ENCODE measurements at regions not wholly inside any gene's neighbourhood (a gene's known extent, or its start where the extent isn't known, plus 50 kb on each side); places are given as distances from the start of the nearest gene placed in this dataset.
A peak's percentile ranks its signal among the peaks of the same experiment; 100 is the strongest.

- TF ChIP-seq CTCF (IDR thresholded peaks at IDR 0.05) (no peak), POLR2A (IDR thresholded peaks at IDR 0.05) (no peak)
- Histone ChIP-seq H3K27ac (no peak overlapping the region), H3K4me3 (no peak overlapping the region), H3K9me3 (no peaks in the 10 kb centered on the region), H3K27me3 (no peaks in the 10 kb centered on the region), H3K4me1 (no peaks in the 10 kb centered on the region), H3K36me3 (no peaks in the 10 kb centered on the region)
- DNase-seq, result no peak
Observed at GRCh38 chr5:50978924-50979323, 312.5 kb downstream of the PARP8 start.

DNA sequence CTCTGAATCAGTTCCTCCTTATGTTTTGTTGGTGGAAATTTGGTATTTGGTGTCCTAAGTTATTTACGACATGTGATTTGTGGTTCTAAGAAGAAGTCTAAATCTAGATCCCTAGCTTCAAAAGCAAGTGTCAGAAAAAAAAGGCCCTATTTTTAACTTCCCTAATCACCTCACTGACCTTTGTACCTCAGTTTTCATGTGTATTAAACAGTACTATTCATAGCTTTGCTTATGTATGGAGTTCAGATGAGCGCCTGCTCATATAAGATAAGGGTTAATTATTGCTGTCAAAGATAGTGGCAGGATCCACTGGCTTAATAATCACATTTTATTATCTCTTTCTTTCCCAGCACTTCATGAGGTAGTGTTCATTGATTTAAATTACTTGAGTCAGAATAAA, 318.2 kb downstream of the PARP8 start:
- Histone ChIP-seq H3K36me3 (no peaks in the 10 kb centered on the region), H3K4me1 (no peaks in the 10 kb centered on the region), H3K27me3 (no peaks in the 10 kb centered on the region), H3K9me3 (no peaks in the 10 kb centered on the region), H3K27ac (peak overlapping the region in 1 of 4 donors; percentile 4), H3K4me3 (no peak overlapping the region)
- TF ChIP-seq CTCF (IDR thresholded peaks at IDR 0.05) (no peak), POLR2A (IDR thresholded peaks at IDR 0.05) (no peak)
- DNase-seq, result no peak

- no peak for DNase-seq
- Histone ChIP-seq H3K4me3 (no peak overlapping the region), H3K36me3 (no peaks in the 10 kb centered on the region), H3K27me3 (no peaks in the 10 kb centered on the region), H3K9me3 (no peaks in the 10 kb centered on the region), H3K27ac (no peak overlapping the region), H3K4me1 (no peaks in the 10 kb centered on the region)
- TF ChIP-seq CTCF (IDR thresholded peaks at IDR 0.05), result no peak
- TF ChIP-seq POLR2A (IDR thresholded peaks at IDR 0.05), result no peak
Observed at GRCh38 chr5:50990296-50990924, 324.0 kb downstream of the PARP8 start.

DNA sequence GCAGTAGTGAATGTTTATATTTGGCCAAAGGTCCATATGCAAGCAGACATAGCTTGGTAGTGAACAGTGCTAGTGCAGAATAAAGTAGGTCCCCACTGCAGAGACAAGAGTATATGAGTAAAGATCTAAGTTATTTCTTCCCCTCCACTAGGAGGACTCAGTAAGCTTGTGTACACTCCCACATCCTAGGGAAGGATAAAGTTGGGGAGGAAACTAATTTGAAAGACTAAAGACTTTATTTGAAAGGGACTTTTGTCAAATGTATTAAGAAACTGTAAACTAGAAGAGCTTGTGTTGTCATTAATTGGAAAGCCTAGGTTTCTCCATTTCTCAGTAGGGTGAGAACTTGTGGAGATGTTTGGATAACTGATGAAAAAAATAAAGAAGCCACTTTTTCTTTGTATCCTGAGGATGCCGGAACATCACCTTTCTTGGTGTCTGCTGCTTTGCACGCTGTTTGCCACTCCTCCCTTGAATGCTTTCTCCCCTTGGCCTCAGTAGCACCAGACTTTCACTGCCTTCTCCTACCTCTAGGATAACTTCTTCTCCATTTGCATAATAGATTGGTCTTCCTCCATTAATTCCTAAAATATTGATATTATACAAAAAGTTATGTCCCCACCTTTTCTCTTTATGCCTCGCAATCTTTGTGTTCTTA, 329.0 kb downstream of the PARP8 start:
- no peak overlapping the region for H3K4me3 ChIP-seq
- no peaks in the 10 kb centered on the region for H3K27me3 ChIP-seq
- no peak for DNase-seq
- no peaks in the 10 kb centered on the region for H3K9me3 ChIP-seq
- no peaks in the 10 kb centered on the region for H3K36me3 ChIP-seq
- no peak overlapping the region for H3K27ac ChIP-seq
- H3K4me1 ChIP-seq, result no peaks in the 10 kb centered on the region
- TF ChIP-seq POLR2A (IDR thresholded peaks at IDR 0.05) (no peak), CTCF (IDR thresholded peaks at IDR 0.05) (no peak)

- H3K9me3 ChIP-seq, result no peaks in the 10 kb centered on the region
- H3K36me3 ChIP-seq, result no peaks in the 10 kb centered on the region
- TF ChIP-seq CTCF (IDR thresholded peaks at IDR 0.05) (no peak), POLR2A (IDR thresholded peaks at IDR 0.05) (no peak)
- H3K4me3 ChIP-seq, result no peak overlapping the region
- H3K4me1 ChIP-seq, result no peaks in the 10 kb centered on the region
- DNase-seq, result no peak
- no peak overlapping the region for H3K27ac ChIP-seq
- H3K27me3 ChIP-seq, result no peaks in the 10 kb centered on the region
Observed at GRCh38 chr5:51001227-51001923, 334.9 kb downstream of the PARP8 start.
